Ishikawa (cell line): ENCODE measurements at regions not wholly inside any gene's neighbourhood (a gene's known extent, or its start where the extent isn't known, plus 50 kb on each side); places are given as distances from the start of the nearest gene placed in this dataset.

Experiments
- CEBPB ChIP-seq: IDR thresholded peaks from 2 replicates; pipeline ENCODE4 v1.6.1; 2012
- CREB1 ChIP-seq: IDR thresholded peaks from 2 replicates; pipeline ENCODE4 v1.6.1; 2012; ENCODE audit warnings: low read depth
- EGR1 ChIP-seq: IDR thresholded peaks from 2 replicates; pipeline ENCODE4 v1.6.1; 2012
- EP300 ChIP-seq: IDR thresholded peaks from 2 replicates; pipeline ENCODE4 v1.6.1; 2012; ENCODE audit warnings: borderline replicate concordance
- FOXM1 ChIP-seq: IDR thresholded peaks from 2 replicates; pipeline ENCODE4 v1.6.1; 2012; ENCODE audit warnings: low read depth, borderline replicate concordance
- NFIC ChIP-seq: IDR thresholded peaks from 2 replicates; pipeline ENCODE4 v1.6.1; 2012
- RAD21 ChIP-seq: IDR thresholded peaks from 2 replicates; pipeline ENCODE4 v1.6.1; 2012; ENCODE audit warnings: low read depth
- REST ChIP-seq: IDR thresholded peaks from 2 replicates; pipeline ENCODE4 v1.6.1; 2012; ENCODE audit warnings: low read depth, mild to moderate bottlenecking
- TAF1 ChIP-seq: IDR thresholded peaks from 2 replicates; pipeline ENCODE4 v1.6.1; 2012; ENCODE audit warnings: low read depth, mild to moderate bottlenecking
- TCF12 ChIP-seq: IDR thresholded peaks from 2 replicates; pipeline ENCODE4 v1.6.1; 2012; ENCODE audit warnings: low read depth
- TEAD4 ChIP-seq: IDR thresholded peaks from 2 replicates; pipeline ENCODE4 v1.6.1; 2012
- USF1 ChIP-seq: IDR thresholded peaks from 2 replicates; pipeline ENCODE4 v1.6.1; 2012
- YY1 ChIP-seq: IDR thresholded peaks from 2 replicates; pipeline ENCODE4 v1.6.1; 2012; ENCODE audit warnings: low read depth
- ZBTB7A ChIP-seq: IDR thresholded peaks from 2 replicates; pipeline ENCODE4 v1.6.1; 2012; ENCODE audit warnings: low read depth
- TF ChIP-seq, protein P1 (sequence below): IDR thresholded peaks from 2 replicates; pipeline ENCODE4 v1.6.1; 2012

- no peak for TF ChIP-seq YY1
- TF ChIP-seq NFIC = no peak
- TF ChIP-seq FOXM1 = no peak
- TF ChIP-seq, protein P1, sequence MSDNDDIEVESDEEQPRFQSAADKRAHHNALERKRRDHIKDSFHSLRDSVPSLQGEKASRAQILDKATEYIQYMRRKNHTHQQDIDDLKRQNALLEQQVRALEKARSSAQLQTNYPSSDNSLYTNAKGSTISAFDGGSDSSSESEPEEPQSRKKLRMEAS = no peak
Observed at GRCh38 chr4:124433500-124433899, 279.0 kb downstream of the ANKRD50 start.

GRCh38 chr4:124435274-124435950 is 277.1 kb downstream of the ANKRD50 start:
- TF ChIP-seq USF1 = no peak
- TF ChIP-seq TAF1 = no peak
- TF ChIP-seq ZBTB7A = no peak
- no peak for TF ChIP-seq YY1
- no peak for TF ChIP-seq REST
- TF ChIP-seq EGR1 = no peak
- TF ChIP-seq, protein P1 = no peak
- no peak for TF ChIP-seq CREB1
- no peak for TF ChIP-seq TCF12
- TF ChIP-seq TEAD4 = no peak
- TF ChIP-seq CEBPB = no peak
- TF ChIP-seq FOXM1 = no peak
- TF ChIP-seq EP300 = no peak
- no peak for TF ChIP-seq NFIC
- TF ChIP-seq RAD21 = no peak

- TF ChIP-seq ZBTB7A = no peak
- no peak for TF ChIP-seq TAF1
- TF ChIP-seq TEAD4 = no peak
- TF ChIP-seq, protein P1 = no peak
- no peak for TF ChIP-seq EGR1
- TF ChIP-seq CEBPB = no peak
- no peak for TF ChIP-seq FOXM1
- no peak for TF ChIP-seq REST
- no peak for TF ChIP-seq NFIC
- no peak for TF ChIP-seq USF1
- TF ChIP-seq EP300 = no peak
- TF ChIP-seq CREB1 = no peak
- no peak for TF ChIP-seq TCF12
- no peak for TF ChIP-seq YY1
- TF ChIP-seq RAD21 = no peak
Observed at GRCh38 chr4:124437853-124438495, 274.6 kb downstream of the ANKRD50 start.

- TF ChIP-seq, protein P1 = no peak
- TF ChIP-seq RAD21 (no peak), EGR1 (no peak), TCF12 (no peak), TAF1 (no peak)
Observed at GRCh38 chr4:124445071-124445470, 267.5 kb downstream of the ANKRD50 start.

GRCh38 chr4:124449881-124450280 is 262.7 kb downstream of the ANKRD50 start:
- TF ChIP-seq, protein P1 = no peak
- no peak for TF ChIP-seq REST
- TF ChIP-seq TCF12 = no peak
- no peak for TF ChIP-seq TAF1
- no peak for TF ChIP-seq CEBPB
- TF ChIP-seq NFIC = no peak
- TF ChIP-seq YY1 = no peak
- TF ChIP-seq ZBTB7A = no peak
- no peak for TF ChIP-seq TEAD4
- no peak for TF ChIP-seq RAD21
